ENCODE measurements at regions not wholly inside any gene's neighbourhood (a gene's known extent, or its start where the extent isn't known, plus 50 kb on each side); places are given as distances from the start of the nearest gene placed in this dataset.
"Not testable (repeated sequence)": the region's sequence is repeated elsewhere in the genome, so short reads cannot be mapped to it uniquely, and the experiment has no call there.

DNA sequence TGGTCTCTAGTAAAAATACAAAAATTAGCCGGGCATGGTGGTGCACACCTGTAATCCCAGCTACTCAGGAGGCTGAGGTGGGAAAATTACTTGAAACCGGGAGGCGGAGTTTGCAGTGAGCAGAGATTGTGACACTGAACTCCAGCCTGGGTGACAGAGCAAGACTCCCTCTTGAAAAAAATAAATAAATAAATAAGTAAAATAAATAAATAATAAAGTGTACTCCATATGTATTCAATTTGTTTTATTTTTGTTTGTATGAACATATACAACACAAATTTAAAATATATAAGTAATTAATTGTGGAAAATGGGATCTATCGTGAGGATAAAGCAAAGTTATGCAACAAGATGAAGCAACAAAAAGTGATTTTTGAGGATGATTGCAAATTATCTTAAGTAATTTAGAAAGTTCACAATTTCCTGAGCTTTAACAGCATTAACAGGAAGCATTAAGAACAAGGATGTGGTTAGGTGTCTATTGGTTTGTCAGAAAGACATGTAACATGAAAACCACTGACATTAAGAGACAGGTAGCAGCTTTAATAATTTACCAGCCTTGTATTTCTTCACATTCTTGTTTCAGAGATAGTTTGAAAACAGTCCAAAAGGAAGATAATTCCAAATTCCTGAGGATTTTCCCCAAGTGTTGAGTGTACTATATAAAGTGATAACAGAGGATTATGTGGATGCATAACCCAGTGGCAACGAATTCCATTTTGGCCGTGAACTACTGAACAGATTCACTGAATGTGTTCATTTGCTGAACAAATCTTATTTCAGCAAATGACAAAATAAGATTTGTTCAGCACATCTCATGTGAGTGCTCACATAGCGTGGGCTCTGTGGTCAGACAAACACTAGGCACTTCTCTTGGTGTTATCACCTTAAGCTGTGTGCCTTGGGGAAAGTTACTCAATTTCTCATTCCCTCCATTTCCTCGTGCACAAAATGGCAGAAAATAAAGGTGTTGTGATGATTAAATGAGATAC is 68.6 kb upstream of the RESF1 start:
- no peak overlapping the region for H3K4me3 ChIP-seq (ENCODE audit: low read length in 2 of 2)
- no CpG with 5 or more reads among the region's 8 CpGs for WGBS, 2 donors (ENCODE audit: extremely low coverage in 2 of 2, insufficient read length in 2 of 2, insufficient replicate concordance in 1 of 2)
- no peak overlapping the region for H2AK5ac ChIP-seq (ENCODE audit: low read depth, low read length)
- no peak overlapping the region for H3K9ac ChIP-seq (ENCODE audit: low read depth, low read length, poor library complexity)
- H3K18ac ChIP-seq (ENCODE audit: low read length): no peak overlapping the region
- no peak overlapping the region for H3K4me2 ChIP-seq (ENCODE audit: insufficient read depth, low read length, poor library complexity, severe bottlenecking)
- DNase-seq (ENCODE audit: low spot score): no peak
- no peaks in the 10 kb centered on the region for H3K36me3 ChIP-seq (replicated peaks in 1 of 2; ENCODE audit: control insufficient read depth in 2 of 2, insufficient read depth in 2 of 2, low read length in 2 of 2)
- no peak overlapping the region for H2BK12ac ChIP-seq (ENCODE audit: low read length)
- H3K27me3 ChIP-seq (ENCODE audit: control insufficient read depth in 3 of 3, insufficient read depth in 3 of 3, low read depth in 1 of 3, low read length in 3 of 3): no peaks in the 10 kb centered on the region
- H2BK15ac ChIP-seq (ENCODE audit: low read length): no peak overlapping the region
- no peak overlapping the region for H3K14ac ChIP-seq (ENCODE audit: low read length)
- no peak overlapping the region for H4K91ac ChIP-seq (ENCODE audit: low read depth, low read length, poor library complexity)
- no peak overlapping the region for H2BK5ac ChIP-seq (ENCODE audit: low read length)
- no peak overlapping the region for H2AFZ ChIP-seq (ENCODE audit: low read length)
- H3K27ac ChIP-seq (replicated peaks; ENCODE audit: low read length): no peak overlapping the region
- peaks cover 0 to 2% of the 10 kb centered on the region in 2 donors for H3K9me3 ChIP-seq (replicated peaks in 1 of 2; ENCODE audit: control insufficient read depth in 2 of 2, insufficient read depth in 1 of 2, low read depth in 1 of 2, low read length in 2 of 2)
- no peak overlapping the region for H3K23ac ChIP-seq (ENCODE audit: low read depth, low read length, poor library complexity)
- no peak overlapping the region for H4K8ac ChIP-seq (ENCODE audit: low read depth, low read length)
- H3K79me1 ChIP-seq (ENCODE audit: low read depth, low read length): no peaks in the 10 kb centered on the region
- H3K4me1 ChIP-seq (ENCODE audit: control insufficient read depth in 2 of 2, insufficient read depth in 1 of 2, low read depth in 1 of 2, low read length in 2 of 2): no peaks in the 10 kb centered on the region
- H2BK120ac ChIP-seq (ENCODE audit: low read depth, low read length): no peak overlapping the region
- no peak overlapping the region for H3K4ac ChIP-seq (ENCODE audit: low read length)

DNA sequence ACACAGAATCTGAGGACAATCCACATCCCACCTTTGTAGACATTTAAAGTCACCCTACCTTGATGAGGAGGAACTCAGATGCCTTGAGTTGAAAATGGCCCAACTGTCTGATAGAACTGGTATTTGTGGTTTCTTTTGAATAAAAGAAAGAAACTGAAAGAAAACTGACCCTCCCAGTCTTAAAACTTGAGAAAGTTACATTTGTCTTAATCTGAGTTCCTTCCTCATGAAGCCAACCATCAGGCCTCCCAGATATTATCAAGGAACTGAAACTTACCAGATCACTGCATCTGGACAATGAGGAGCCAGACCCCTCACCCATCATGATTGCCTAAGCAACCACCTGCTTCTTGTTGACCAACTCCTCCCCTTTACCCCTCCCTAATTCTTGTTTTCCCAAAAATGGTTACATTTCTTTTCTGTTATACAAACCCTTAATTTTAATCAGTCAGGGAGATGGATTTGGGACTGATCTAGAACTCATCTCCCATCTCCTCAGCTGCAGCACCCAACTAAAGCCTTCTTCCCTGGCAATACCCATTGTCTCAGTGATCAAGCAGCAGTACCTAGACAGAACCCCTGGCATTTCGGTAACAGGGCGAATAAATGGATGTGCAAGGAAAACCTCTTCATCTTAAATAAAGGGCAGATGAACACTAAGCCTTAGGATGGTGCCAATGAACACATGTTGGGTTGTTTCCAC is 72.0 kb upstream of the RESF1 start:
- no peak overlapping the region for H4K91ac ChIP-seq (ENCODE audit: low read depth, low read length, poor library complexity)
- H3K4me2 ChIP-seq (ENCODE audit: insufficient read depth, low read length, poor library complexity, severe bottlenecking): no peak overlapping the region
- no peak overlapping the region for H3K4me3 ChIP-seq (ENCODE audit: low read length in 2 of 2)
- WGBS, 2 donors (ENCODE audit: extremely low coverage in 2 of 2, insufficient read length in 2 of 2, insufficient replicate concordance in 1 of 2): no CpG with 5 or more reads among the region's 2 CpGs
- no peaks in the 10 kb centered on the region for H3K4me1 ChIP-seq (ENCODE audit: control insufficient read depth in 2 of 2, insufficient read depth in 1 of 2, low read depth in 1 of 2, low read length in 2 of 2)
- H2AK5ac ChIP-seq (ENCODE audit: low read depth, low read length): no peak overlapping the region
- no peaks in the 10 kb centered on the region for H3K79me1 ChIP-seq (ENCODE audit: low read depth, low read length)
- no peaks in the 10 kb centered on the region for H3K27me3 ChIP-seq (ENCODE audit: control insufficient read depth in 3 of 3, insufficient read depth in 3 of 3, low read depth in 1 of 3, low read length in 3 of 3)
- H3K14ac ChIP-seq (ENCODE audit: low read length): no peak overlapping the region
- no peak overlapping the region for H2BK120ac ChIP-seq (ENCODE audit: low read depth, low read length)
- no peak overlapping the region for H3K27ac ChIP-seq (replicated peaks; ENCODE audit: low read length)
- H2AFZ ChIP-seq (ENCODE audit: low read length): no peak overlapping the region
- no peak overlapping the region for H3K23ac ChIP-seq (ENCODE audit: low read depth, low read length, poor library complexity)
- no peak overlapping the region for H2BK5ac ChIP-seq (ENCODE audit: low read length)
- no peak overlapping the region for H3K18ac ChIP-seq (ENCODE audit: low read length)
- no peak overlapping the region for H2BK12ac ChIP-seq (ENCODE audit: low read length)
- H4K8ac ChIP-seq (ENCODE audit: low read depth, low read length): no peak overlapping the region
- H3K9ac ChIP-seq (ENCODE audit: low read depth, low read length, poor library complexity): no peak overlapping the region
- H3K9me3 ChIP-seq (replicated peaks in 1 of 2; ENCODE audit: control insufficient read depth in 2 of 2, insufficient read depth in 1 of 2, low read depth in 1 of 2, low read length in 2 of 2): peaks cover 0 to 4% of the 10 kb centered on the region in 2 donors
- DNase-seq (ENCODE audit: low spot score): no peak
- no peak overlapping the region for H2BK15ac ChIP-seq (ENCODE audit: low read length)
- H3K4ac ChIP-seq (ENCODE audit: low read length): no peak overlapping the region
- no peaks in the 10 kb centered on the region for H3K36me3 ChIP-seq (replicated peaks in 1 of 2; ENCODE audit: control insufficient read depth in 2 of 2, insufficient read depth in 2 of 2, low read length in 2 of 2)

DNA sequence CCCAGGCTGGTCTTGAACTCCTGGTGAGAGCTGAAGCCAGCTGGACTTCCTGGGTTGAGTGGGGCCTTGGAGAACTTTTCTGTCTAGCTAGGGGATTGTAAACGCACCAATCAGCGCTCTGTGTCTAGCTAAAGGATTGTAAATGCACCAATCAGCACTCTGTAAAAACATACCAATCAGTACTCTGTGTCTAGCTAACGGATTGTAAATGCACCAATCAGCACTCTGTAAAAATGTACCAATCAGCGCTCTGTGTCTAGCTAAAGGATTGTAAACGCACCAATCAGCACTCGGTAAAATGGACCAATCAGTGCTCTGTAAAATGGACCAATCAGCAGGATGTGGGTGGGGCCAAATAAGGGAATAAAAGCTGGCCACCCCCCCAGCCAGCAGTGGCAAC is 76.5 kb upstream of the RESF1 start:
- H3K9me3 ChIP-seq (replicated peaks in 1 of 2; ENCODE audit: control insufficient read depth in 2 of 2, insufficient read depth in 1 of 2, low read depth in 1 of 2, low read length in 2 of 2); H2BK12ac ChIP-seq (ENCODE audit: low read length); H3K4me2 ChIP-seq (ENCODE audit: insufficient read depth, low read length, poor library complexity, severe bottlenecking); DNase-seq (ENCODE audit: low spot score); H3K14ac ChIP-seq (ENCODE audit: low read length); H2BK5ac ChIP-seq (ENCODE audit: low read length); H3K27ac ChIP-seq (replicated peaks; ENCODE audit: low read length); H3K23ac ChIP-seq (ENCODE audit: low read depth, low read length, poor library complexity); H2AFZ ChIP-seq (ENCODE audit: low read length); H3K27me3 ChIP-seq (ENCODE audit: control insufficient read depth in 3 of 3, insufficient read depth in 3 of 3, low read depth in 1 of 3, low read length in 3 of 3); H2BK120ac ChIP-seq (ENCODE audit: low read depth, low read length); H2BK15ac ChIP-seq (ENCODE audit: low read length); H3K18ac ChIP-seq (ENCODE audit: low read length); H3K9ac ChIP-seq (ENCODE audit: low read depth, low read length, poor library complexity); H3K4ac ChIP-seq (ENCODE audit: low read length); H3K4me3 ChIP-seq (ENCODE audit: low read length in 2 of 2); H3K4me1 ChIP-seq (ENCODE audit: control insufficient read depth in 2 of 2, insufficient read depth in 1 of 2, low read depth in 1 of 2, low read length in 2 of 2); H3K36me3 ChIP-seq (replicated peaks in 1 of 2; ENCODE audit: control insufficient read depth in 2 of 2, insufficient read depth in 2 of 2, low read length in 2 of 2); H4K8ac ChIP-seq (ENCODE audit: low read depth, low read length); H4K91ac ChIP-seq (ENCODE audit: low read depth, low read length, poor library complexity); H3K79me1 ChIP-seq (ENCODE audit: low read depth, low read length); H2AK5ac ChIP-seq (ENCODE audit: low read depth, low read length): not testable (repeated sequence)
- WGBS, 2 donors (ENCODE audit: extremely low coverage in 2 of 2, insufficient read length in 2 of 2, insufficient replicate concordance in 1 of 2): no CpG with 5 or more reads among the region's 6 CpGs

DNA sequence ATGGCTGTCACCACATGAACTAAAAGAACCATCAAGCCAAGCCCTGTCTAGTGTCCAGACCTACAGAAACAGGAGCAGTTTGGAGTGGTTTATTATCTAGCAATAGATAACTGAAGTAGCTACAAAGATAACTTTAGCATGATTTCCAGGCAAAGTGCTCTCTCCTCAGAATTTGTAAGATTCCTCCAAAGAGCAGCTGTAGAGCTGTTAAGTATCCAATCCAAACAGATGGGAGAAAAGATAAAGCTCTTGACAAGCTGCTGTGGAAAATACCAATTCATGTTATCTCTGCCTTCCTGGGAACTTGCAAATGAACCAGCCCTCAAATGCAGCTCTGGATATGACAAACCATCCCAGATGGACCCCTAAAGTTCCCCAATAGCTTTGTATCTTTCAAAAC is 78.9 kb upstream of the RESF1 start:
- H3K14ac ChIP-seq (ENCODE audit: low read length): no peak overlapping the region
- no peak overlapping the region for H2AFZ ChIP-seq (ENCODE audit: low read length)
- H3K18ac ChIP-seq (ENCODE audit: low read length): no peak overlapping the region
- H2AK5ac ChIP-seq (ENCODE audit: low read depth, low read length): no peak overlapping the region
- peaks cover 0 to 2% of the 10 kb centered on the region in 2 donors for H3K9me3 ChIP-seq (replicated peaks in 1 of 2; ENCODE audit: control insufficient read depth in 2 of 2, insufficient read depth in 1 of 2, low read depth in 1 of 2, low read length in 2 of 2)
- H2BK5ac ChIP-seq (ENCODE audit: low read length): no peak overlapping the region
- H3K79me1 ChIP-seq (ENCODE audit: low read depth, low read length): no peaks in the 10 kb centered on the region
- H3K4me2 ChIP-seq (ENCODE audit: insufficient read depth, low read length, poor library complexity, severe bottlenecking): no peak overlapping the region
- no peak overlapping the region for H2BK120ac ChIP-seq (ENCODE audit: low read depth, low read length)
- H3K27me3 ChIP-seq (ENCODE audit: control insufficient read depth in 3 of 3, insufficient read depth in 3 of 3, low read depth in 1 of 3, low read length in 3 of 3): no peaks in the 10 kb centered on the region
- no peak overlapping the region for H3K23ac ChIP-seq (ENCODE audit: low read depth, low read length, poor library complexity)
- no peak for DNase-seq (ENCODE audit: low spot score)
- no peak overlapping the region for H3K9ac ChIP-seq (ENCODE audit: low read depth, low read length, poor library complexity)
- H4K91ac ChIP-seq (ENCODE audit: low read depth, low read length, poor library complexity): no peak overlapping the region
- no peak overlapping the region for H3K27ac ChIP-seq (replicated peaks; ENCODE audit: low read length)
- no peak overlapping the region for H2BK15ac ChIP-seq (ENCODE audit: low read length)
- H3K36me3 ChIP-seq (replicated peaks in 1 of 2; ENCODE audit: control insufficient read depth in 2 of 2, insufficient read depth in 2 of 2, low read length in 2 of 2): no peaks in the 10 kb centered on the region
- H3K4ac ChIP-seq (ENCODE audit: low read length): no peak overlapping the region
- no peak overlapping the region for H2BK12ac ChIP-seq (ENCODE audit: low read length)
- no peak overlapping the region for H3K4me3 ChIP-seq (ENCODE audit: low read length in 2 of 2)
- no peak overlapping the region for H4K8ac ChIP-seq (ENCODE audit: low read depth, low read length)
- H3K4me1 ChIP-seq (ENCODE audit: control insufficient read depth in 2 of 2, insufficient read depth in 1 of 2, low read depth in 1 of 2, low read length in 2 of 2): no peaks in the 10 kb centered on the region
